ENCODE measurements at regions not wholly inside any gene's neighbourhood (a gene's known extent, or its start where the extent isn't known, plus 50 kb on each side); places are given as distances from the start of the nearest gene placed in this dataset.

GRCh38 chr14:34038358-34039057, 87.6 kb upstream of the EGLN3 start (continued):
- TF ChIP-seq ZNF282 (IDR thresholded peaks at IDR 0.05; ENCODE audit: partially characterized antibody) (no peak), EED (CRISPR knock-in tag; IDR thresholded peaks at IDR 0.05) (no peak), ZNF326 (CRISPR knock-in tag; IDR thresholded peaks at IDR 0.05; ENCODE audit: borderline replicate concordance) (no peak), ZBTB3 (CRISPR knock-in tag; IDR thresholded peaks at IDR 0.05; ENCODE audit: borderline replicate concordance, low read depth) (0 out of 2 replicates have a peak, but pooled peaks have one; percentile 26), ETV5 (CRISPR knock-in tag; IDR thresholded peaks at IDR 0.05; ENCODE audit: borderline replicate concordance) (peak; percentile 94), ZBTB37 (CRISPR knock-in tag; IDR thresholded peaks at IDR 0.05) (0 out of 2 replicates have a peak, but pooled peaks have one; percentile 51), TRIM24 (CRISPR knock-in tag; IDR thresholded peaks at IDR 0.05) (no peak), ZSCAN21 (CRISPR knock-in tag; IDR thresholded peaks at IDR 0.05; ENCODE audit: borderline replicate concordance) (peak; percentile 24; the same call in 1 of the 2 replicates), ZNF557 (CRISPR knock-in tag; IDR thresholded peaks at IDR 0.05) (0 out of 2 replicates have a peak, but pooled peaks have one; percentile 81), ZMYM3 (CRISPR knock-in tag; IDR thresholded peaks at IDR 0.05) (peak; percentile 58), ZNF556 (CRISPR knock-in tag; IDR thresholded peaks at IDR 0.05; ENCODE audit: borderline replicate concordance) (peak; percentile 77; the same call in 1 of the 2 replicates), XBP1 (CRISPR knock-in tag; IDR thresholded peaks at IDR 0.05) (no peak), ZFP90 (CRISPR knock-in tag; IDR thresholded peaks at IDR 0.05; ENCODE audit: borderline replicate concordance) (no peak), SCMH1 (CRISPR knock-in tag; IDR thresholded peaks at IDR 0.05; ENCODE audit: borderline replicate concordance) (no peak), MATR3 (CRISPR knock-in tag; IDR thresholded peaks at IDR 0.05) (no peak), MAF1 (CRISPR knock-in tag; IDR thresholded peaks at IDR 0.05; ENCODE audit: borderline replicate concordance) (no peak), ZNF18 (CRISPR knock-in tag; IDR thresholded peaks at IDR 0.05; ENCODE audit: insufficient replicate concordance) (no peak), SRY (CRISPR knock-in tag; IDR thresholded peaks at IDR 0.05) (no peak), ZZZ3 (CRISPR knock-in tag; IDR thresholded peaks at IDR 0.05; ENCODE audit: borderline replicate concordance) (peak; percentile 66; the same call in 1 of the 2 replicates)
- TF ChIP-seq, protein P1, sequence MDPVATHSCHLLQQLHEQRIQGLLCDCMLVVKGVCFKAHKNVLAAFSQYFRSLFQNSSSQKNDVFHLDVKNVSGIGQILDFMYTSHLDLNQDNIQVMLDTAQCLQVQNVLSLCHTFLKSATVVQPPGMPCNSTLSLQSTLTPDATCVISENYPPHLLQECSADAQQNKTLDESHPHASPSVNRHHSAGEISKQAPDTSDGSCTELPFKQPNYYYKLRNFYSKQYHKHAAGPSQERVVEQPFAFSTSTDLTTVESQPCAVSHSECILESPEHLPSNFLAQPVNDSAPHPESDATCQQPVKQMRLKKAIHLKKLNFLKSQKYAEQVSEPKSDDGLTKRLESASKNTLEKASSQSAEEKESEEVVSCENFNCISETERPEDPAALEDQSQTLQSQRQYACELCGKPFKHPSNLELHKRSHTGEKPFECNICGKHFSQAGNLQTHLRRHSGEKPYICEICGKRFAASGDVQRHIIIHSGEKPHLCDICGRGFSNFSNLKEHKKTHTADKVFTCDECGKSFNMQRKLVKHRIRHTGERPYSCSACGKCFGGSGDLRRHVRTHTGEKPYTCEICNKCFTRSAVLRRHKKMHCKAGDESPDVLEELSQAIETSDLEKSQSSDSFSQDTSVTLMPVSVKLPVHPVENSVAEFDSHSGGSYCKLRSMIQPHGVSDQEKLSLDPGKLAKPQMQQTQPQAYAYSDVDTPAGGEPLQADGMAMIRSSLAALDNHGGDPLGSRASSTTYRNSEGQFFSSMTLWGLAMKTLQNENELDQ (CRISPR knock-in tag; IDR thresholded peaks at IDR 0.05; ENCODE audit: borderline replicate concordance), result peak; percentile 33; the same call in 1 of the 2 replicates
- TF ChIP-seq, protein P2, sequence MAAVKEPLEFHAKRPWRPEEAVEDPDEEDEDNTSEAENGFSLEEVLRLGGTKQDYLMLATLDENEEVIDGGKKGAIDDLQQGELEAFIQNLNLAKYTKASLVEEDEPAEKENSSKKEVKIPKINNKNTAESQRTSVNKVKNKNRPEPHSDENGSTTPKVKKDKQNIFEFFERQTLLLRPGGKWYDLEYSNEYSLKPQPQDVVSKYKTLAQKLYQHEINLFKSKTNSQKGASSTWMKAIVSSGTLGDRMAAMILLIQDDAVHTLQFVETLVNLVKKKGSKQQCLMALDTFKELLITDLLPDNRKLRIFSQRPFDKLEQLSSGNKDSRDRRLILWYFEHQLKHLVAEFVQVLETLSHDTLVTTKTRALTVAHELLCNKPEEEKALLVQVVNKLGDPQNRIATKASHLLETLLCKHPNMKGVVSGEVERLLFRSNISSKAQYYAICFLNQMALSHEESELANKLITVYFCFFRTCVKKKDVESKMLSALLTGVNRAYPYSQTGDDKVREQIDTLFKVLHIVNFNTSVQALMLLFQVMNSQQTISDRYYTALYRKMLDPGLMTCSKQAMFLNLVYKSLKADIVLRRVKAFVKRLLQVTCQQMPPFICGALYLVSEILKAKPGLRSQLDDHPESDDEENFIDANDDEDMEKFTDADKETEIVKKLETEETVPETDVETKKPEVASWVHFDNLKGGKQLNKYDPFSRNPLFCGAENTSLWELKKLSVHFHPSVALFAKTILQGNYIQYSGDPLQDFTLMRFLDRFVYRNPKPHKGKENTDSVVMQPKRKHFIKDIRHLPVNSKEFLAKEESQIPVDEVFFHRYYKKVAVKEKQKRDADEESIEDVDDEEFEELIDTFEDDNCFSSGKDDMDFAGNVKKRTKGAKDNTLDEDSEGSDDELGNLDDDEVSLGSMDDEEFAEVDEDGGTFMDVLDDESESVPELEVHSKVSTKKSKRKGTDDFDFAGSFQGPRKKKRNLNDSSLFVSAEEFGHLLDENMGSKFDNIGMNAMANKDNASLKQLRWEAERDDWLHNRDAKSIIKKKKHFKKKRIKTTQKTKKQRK (IDR thresholded peaks at IDR 0.05; ENCODE audit: low read length), result no peak

Data from HepG2 (cell line).